HL-60 (cell line): ENCODE measurements at regions not wholly inside any gene's neighbourhood (a gene's known extent, or its start where the extent isn't known, plus 50 kb on each side); places are given as distances from the start of the nearest gene placed in this dataset.

ENCODE experiments used
- DNase-seq, 2 experiments: peaks; one replicate each; pipeline ENCODE4 v3.0.0-alpha.2; 2010 to 2020; ENCODE audit warnings: low read depth in 1 of 2, low spot score in 1 of 2
- H3K27ac ChIP-seq: fragments of 250-450 bp; sonication (Bioruptor Pico); replicated peaks from 2 replicates; pipeline ENCODE4 v1.5.1; 2020; ENCODE audit warnings: mild to moderate bottlenecking, moderate library complexity
- H3K27me3 ChIP-seq: fragments of 250-450 bp; sonication (Bioruptor Pico); 2 replicates; pipeline ENCODE4 v1.5.1; 2021; ENCODE audit warnings: mild to moderate bottlenecking, moderate library complexity; ENCODE audit not compliant: insufficient read depth, poor library complexity, severe bottlenecking
- H3K4me3 ChIP-seq: replicated peaks from 2 replicates; pipeline ENCODE4 v1.5.1; 2011; ENCODE audit warnings: mild to moderate bottlenecking, control low read depth, low read length; ENCODE audit not compliant: insufficient read depth
- CTCF ChIP-seq: IDR thresholded peaks from one replicate; pipeline ENCODE4 v1.5.1; 2011; ENCODE audit warnings: low read length, control low read depth, inconsistent platforms; ENCODE audit not compliant: insufficient read depth
- GABPA ChIP-seq: IDR thresholded peaks from 2 replicates; pipeline ENCODE4 v1.6.1; 2012; ENCODE audit warnings: low read depth
- POLR2AphosphoS5 ChIP-seq: IDR thresholded peaks from 2 replicates; pipeline ENCODE4 v1.6.1; 2012; ENCODE audit warnings: low read depth
- REST ChIP-seq: IDR thresholded peaks from 2 replicates; pipeline ENCODE4 v1.6.1; 2012; ENCODE audit warnings: low read depth; ENCODE audit not compliant: insufficient replicate concordance
- SPI1 ChIP-seq: IDR thresholded peaks from 2 replicates; pipeline ENCODE4 v1.6.1; 2012; ENCODE audit warnings: low read depth, mild to moderate bottlenecking, borderline replicate concordance

GRCh38 chr2:163838890-163839289 lies 103.1 kb upstream of the FIGN start:
- H3K27me3 ChIP-seq, result no peaks in the 10 kb centered on the region
- H3K27ac ChIP-seq, result no peak overlapping the region
- no peak for DNase-seq
- no peak overlapping the region for H3K4me3 ChIP-seq
- no peak for TF ChIP-seq CTCF
- no peak for TF ChIP-seq POLR2AphosphoS5
- no peak for TF ChIP-seq REST
- TF ChIP-seq GABPA, result no peak
- TF ChIP-seq SPI1, result no peak

- H3K4me3 ChIP-seq, result no peak overlapping the region
- no peak overlapping the region for H3K27ac ChIP-seq
- DNase-seq, result no peak
- TF ChIP-seq GABPA (no peak), POLR2AphosphoS5 (no peak), SPI1 (no peak), CTCF (no peak), REST (no peak)
- no peaks in the 10 kb centered on the region for H3K27me3 ChIP-seq
Measured at GRCh38 chr2:163836167-163836566, 100.4 kb upstream of the FIGN start.

- no peak for DNase-seq
- Histone ChIP-seq H3K27ac (no peak overlapping the region), H3K4me3 (no peak overlapping the region), H3K27me3 (no peaks in the 10 kb centered on the region)
- TF ChIP-seq GABPA, result no peak
- TF ChIP-seq POLR2AphosphoS5, result no peak
- TF ChIP-seq CTCF, result no peak
- TF ChIP-seq SPI1, result no peak
- no peak for TF ChIP-seq REST
Measured at GRCh38 chr2:163834841-163835240, 99.0 kb upstream of the FIGN start.
